Hepatocyte (in vitro differentiated cells): ENCODE measurements at regions not wholly inside any gene's neighbourhood (a gene's known extent, or its start where the extent isn't known, plus 50 kb on each side); places are given as distances from the start of the nearest gene placed in this dataset.

ENCODE experiments used
- EZH2 ChIP-seq: fragments of 200-600 bp; sonication (generic); IDR thresholded peaks from 2 replicates; pipeline ENCODE4 v1.6.1; 2016; ENCODE audit warnings: antibody characterized with exemption, mild to moderate bottlenecking, borderline replicate concordance
- TF ChIP-seq, protein P1 (sequence below): fragments of 200-600 bp; sonication (generic); IDR thresholded peaks from 2 replicates; pipeline ENCODE4 v1.5.1; 2016; ENCODE audit warnings: antibody characterized with exemption, mild to moderate bottlenecking; ENCODE audit not compliant: poor library complexity

DNA sequence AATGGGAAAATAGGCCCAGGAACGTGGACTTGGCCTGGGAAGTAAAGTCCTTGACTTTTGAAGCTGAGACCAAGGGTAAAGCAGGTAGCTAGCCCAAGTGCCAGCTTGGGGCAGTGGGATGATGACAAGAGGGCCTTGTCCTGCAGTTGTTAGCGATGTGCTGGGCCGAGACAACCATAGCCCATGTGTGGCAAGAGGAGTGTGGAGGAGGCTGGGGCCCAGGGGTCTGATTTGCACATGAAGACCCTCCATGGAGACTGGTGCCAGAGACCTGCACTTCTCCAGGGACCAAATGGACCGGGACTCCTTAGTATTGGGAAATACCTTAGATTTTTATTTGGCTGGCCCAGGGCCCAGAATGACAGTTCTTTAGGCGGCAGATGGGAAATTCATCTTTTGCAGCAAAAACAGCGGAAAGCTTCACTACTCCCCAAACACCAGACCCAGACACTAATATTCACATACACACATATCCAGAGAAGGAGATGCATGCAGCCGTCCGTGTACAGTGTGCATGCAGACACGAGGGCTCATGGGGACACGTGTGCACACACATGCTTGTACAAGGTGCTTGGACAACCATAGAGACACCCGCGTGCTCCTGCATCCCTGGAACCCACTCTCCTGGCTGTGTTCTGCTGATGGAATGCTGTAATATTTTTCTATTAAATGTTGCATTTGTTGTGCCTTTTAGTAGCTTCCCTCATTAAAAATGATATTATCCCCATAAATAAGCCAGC is 78.1 kb upstream of the CSF3R start:
- TF ChIP-seq, protein P1, sequence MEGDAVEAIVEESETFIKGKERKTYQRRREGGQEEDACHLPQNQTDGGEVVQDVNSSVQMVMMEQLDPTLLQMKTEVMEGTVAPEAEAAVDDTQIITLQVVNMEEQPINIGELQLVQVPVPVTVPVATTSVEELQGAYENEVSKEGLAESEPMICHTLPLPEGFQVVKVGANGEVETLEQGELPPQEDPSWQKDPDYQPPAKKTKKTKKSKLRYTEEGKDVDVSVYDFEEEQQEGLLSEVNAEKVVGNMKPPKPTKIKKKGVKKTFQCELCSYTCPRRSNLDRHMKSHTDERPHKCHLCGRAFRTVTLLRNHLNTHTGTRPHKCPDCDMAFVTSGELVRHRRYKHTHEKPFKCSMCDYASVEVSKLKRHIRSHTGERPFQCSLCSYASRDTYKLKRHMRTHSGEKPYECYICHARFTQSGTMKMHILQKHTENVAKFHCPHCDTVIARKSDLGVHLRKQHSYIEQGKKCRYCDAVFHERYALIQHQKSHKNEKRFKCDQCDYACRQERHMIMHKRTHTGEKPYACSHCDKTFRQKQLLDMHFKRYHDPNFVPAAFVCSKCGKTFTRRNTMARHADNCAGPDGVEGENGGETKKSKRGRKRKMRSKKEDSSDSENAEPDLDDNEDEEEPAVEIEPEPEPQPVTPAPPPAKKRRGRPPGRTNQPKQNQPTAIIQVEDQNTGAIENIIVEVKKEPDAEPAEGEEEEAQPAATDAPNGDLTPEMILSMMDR: no peak
- TF ChIP-seq EZH2: no peak
